Activated naive CD8-positive, alpha-beta T cell treated with anti-CD3 and anti-CD28 coated beads for 36 hours (primary cell): ENCODE measurements at regions not wholly inside any gene's neighbourhood (a gene's known extent, or its start where the extent isn't known, plus 50 kb on each side); places are given as distances from the start of the nearest gene placed in this dataset.

Experiments used
- DNase-seq: peaks from one replicate; pipeline ENCODE4 v3.0.0; 2021
- H3K27ac Mint-ChIP-seq: one replicate; pipeline ENCODE4 v1.8.0; 2022; ENCODE audit warnings: mild to moderate bottlenecking, moderate library complexity, mixed read lengths
- H3K27me3 Mint-ChIP-seq: one replicate; pipeline ENCODE4 v1.8.0; 2022; ENCODE audit warnings: mild to moderate bottlenecking, mixed read lengths
- H3K36me3 Mint-ChIP-seq: one replicate; pipeline ENCODE4 v1.8.0; 2021; ENCODE audit warnings: mild to moderate bottlenecking, mixed read lengths
- H3K4me1 Mint-ChIP-seq: one replicate; pipeline ENCODE4 v1.8.0; 2021; ENCODE audit warnings: mixed read lengths
- H3K4me3 Mint-ChIP-seq: one replicate; pipeline ENCODE4 v1.8.0; 2022; ENCODE audit warnings: mild to moderate bottlenecking, moderate library complexity, mixed read lengths
- H3K9me3 Mint-ChIP-seq: one replicate; pipeline ENCODE4 v1.8.0; 2022; ENCODE audit warnings: mixed read lengths

- Mint-ChIP-seq H3K4me1 (no peaks in the 10 kb centered on the region), H3K4me3 (no peak overlapping the region), H3K9me3 (peaks cover 2% of the 10 kb centered on the region), H3K27me3 (no peaks in the 10 kb centered on the region), H3K36me3 (no peaks in the 10 kb centered on the region), H3K27ac (no peak overlapping the region)
- DNase-seq: no peak
Measured at GRCh38 chr2:145715601-145716000, 1195.7 kb upstream of the ZEB2 start.

- H3K9me3 Mint-ChIP-seq: peaks cover 6% of the 10 kb centered on the region
- DNase-seq: no peak
- H3K4me1 Mint-ChIP-seq: no peaks in the 10 kb centered on the region
- H3K27me3 Mint-ChIP-seq: no peaks in the 10 kb centered on the region
- H3K36me3 Mint-ChIP-seq: no peaks in the 10 kb centered on the region
- H3K4me3 Mint-ChIP-seq: no peak overlapping the region
- no peak overlapping the region for H3K27ac Mint-ChIP-seq
Measured at GRCh38 chr2:145710303-145710702, 1190.4 kb upstream of the ZEB2 start.

- no peaks in the 10 kb centered on the region for H3K4me1 Mint-ChIP-seq
- no peak for DNase-seq
Measured at GRCh38 chr2:145702305-145702704, 1182.4 kb upstream of the ZEB2 start.

GRCh38 chr2:145692971-145693478 lies 1173.1 kb upstream of the ZEB2 start:
- H3K27me3 Mint-ChIP-seq: no peaks in the 10 kb centered on the region
- no peaks in the 10 kb centered on the region for H3K9me3 Mint-ChIP-seq
- no peaks in the 10 kb centered on the region for H3K4me1 Mint-ChIP-seq
- no peak overlapping the region for H3K4me3 Mint-ChIP-seq
- no peak overlapping the region for H3K27ac Mint-ChIP-seq
- no peaks in the 10 kb centered on the region for H3K36me3 Mint-ChIP-seq
- no peak for DNase-seq

More at GRCh38 chr2:145702305-145702704, 1182.4 kb upstream of the ZEB2 start:
- Mint-ChIP-seq H3K27me3 (no peaks in the 10 kb centered on the region), H3K4me3 (no peak overlapping the region), H3K9me3 (peaks cover 8% of the 10 kb centered on the region), H3K36me3 (no peaks in the 10 kb centered on the region), H3K27ac (no peak overlapping the region)

- DNase-seq: no peak
- Mint-ChIP-seq H3K27ac (no peak overlapping the region), H3K4me1 (no peaks in the 10 kb centered on the region), H3K9me3 (no peaks in the 10 kb centered on the region), H3K27me3 (no peaks in the 10 kb centered on the region), H3K36me3 (no peaks in the 10 kb centered on the region), H3K4me3 (no peak overlapping the region)
Measured at GRCh38 chr2:145691659-145692058, 1171.7 kb upstream of the ZEB2 start.

GRCh38 chr2:145690183-145690778 lies 1170.4 kb upstream of the ZEB2 start:
- H3K4me1 Mint-ChIP-seq: no peaks in the 10 kb centered on the region
- no peaks in the 10 kb centered on the region for H3K36me3 Mint-ChIP-seq

GRCh38 chr2:145689277-145689676 lies 1169.4 kb upstream of the ZEB2 start:
- Mint-ChIP-seq H3K4me3 (no peak overlapping the region), H3K36me3 (no peaks in the 10 kb centered on the region), H3K9me3 (no peaks in the 10 kb centered on the region), H3K27ac (no peak overlapping the region), H3K27me3 (no peaks in the 10 kb centered on the region), H3K4me1 (no peaks in the 10 kb centered on the region)
- no peak for DNase-seq

More at GRCh38 chr2:145690183-145690778, 1170.4 kb upstream of the ZEB2 start:
- no peak for DNase-seq
- Mint-ChIP-seq H3K27me3 (no peaks in the 10 kb centered on the region), H3K4me3 (no peak overlapping the region), H3K9me3 (no peaks in the 10 kb centered on the region), H3K27ac (no peak overlapping the region)

- no peak for DNase-seq
- Mint-ChIP-seq H3K4me3 (no peak overlapping the region), H3K9me3 (no peaks in the 10 kb centered on the region), H3K27me3 (no peaks in the 10 kb centered on the region), H3K27ac (no peak overlapping the region), H3K4me1 (no peaks in the 10 kb centered on the region), H3K36me3 (no peaks in the 10 kb centered on the region)
Measured at GRCh38 chr2:145688156-145688555, 1168.2 kb upstream of the ZEB2 start.

GRCh38 chr2:145687442-145688134 lies 1167.7 kb upstream of the ZEB2 start:
- no peaks in the 10 kb centered on the region for H3K9me3 Mint-ChIP-seq
- no peaks in the 10 kb centered on the region for H3K4me1 Mint-ChIP-seq
- H3K36me3 Mint-ChIP-seq: no peaks in the 10 kb centered on the region
- H3K4me3 Mint-ChIP-seq: no peak overlapping the region
- no peak for DNase-seq
- no peaks in the 10 kb centered on the region for H3K27me3 Mint-ChIP-seq
- peak overlapping the region; percentile 14 for H3K27ac Mint-ChIP-seq

GRCh38 chr2:145685383-145686050 lies 1165.6 kb upstream of the ZEB2 start:
- DNase-seq: no peak
- no peaks in the 10 kb centered on the region for H3K36me3 Mint-ChIP-seq
- H3K27me3 Mint-ChIP-seq: no peaks in the 10 kb centered on the region
- no peak overlapping the region for H3K27ac Mint-ChIP-seq
- no peak overlapping the region for H3K4me3 Mint-ChIP-seq
- no peaks in the 10 kb centered on the region for H3K4me1 Mint-ChIP-seq
- no peaks in the 10 kb centered on the region for H3K9me3 Mint-ChIP-seq

- no peak for DNase-seq
- Mint-ChIP-seq H3K4me3 (no peak overlapping the region), H3K27ac (no peak overlapping the region), H3K36me3 (no peaks in the 10 kb centered on the region), H3K27me3 (no peaks in the 10 kb centered on the region), H3K4me1 (no peaks in the 10 kb centered on the region), H3K9me3 (no peaks in the 10 kb centered on the region)
Measured at GRCh38 chr2:145682546-145683157, 1162.7 kb upstream of the ZEB2 start.

GRCh38 chr2:145680276-145680675 lies 1160.4 kb upstream of the ZEB2 start:
- Mint-ChIP-seq H3K36me3 (no peaks in the 10 kb centered on the region), H3K27me3 (no peaks in the 10 kb centered on the region), H3K9me3 (peaks cover 2% of the 10 kb centered on the region), H3K4me1 (no peaks in the 10 kb centered on the region), H3K27ac (no peak overlapping the region), H3K4me3 (no peak overlapping the region)
- no peak for DNase-seq

- Mint-ChIP-seq H3K27ac (no peak overlapping the region), H3K4me1 (no peaks in the 10 kb centered on the region), H3K4me3 (no peak overlapping the region), H3K36me3 (no peaks in the 10 kb centered on the region), H3K27me3 (no peaks in the 10 kb centered on the region), H3K9me3 (peaks cover 2% of the 10 kb centered on the region)
- DNase-seq: no peak
Measured at GRCh38 chr2:145677371-145677770, 1157.5 kb upstream of the ZEB2 start.

- Mint-ChIP-seq H3K27me3 (no peaks in the 10 kb centered on the region), H3K4me3 (no peak overlapping the region), H3K4me1 (no peaks in the 10 kb centered on the region), H3K27ac (no peak overlapping the region), H3K9me3 (peaks cover 2% of the 10 kb centered on the region), H3K36me3 (no peaks in the 10 kb centered on the region)
- DNase-seq: no peak
Measured at GRCh38 chr2:145674705-145675104, 1154.8 kb upstream of the ZEB2 start.

GRCh38 chr2:145669301-145669700 lies 1149.4 kb upstream of the ZEB2 start:
- Mint-ChIP-seq H3K4me3 (no peak overlapping the region), H3K27me3 (no peaks in the 10 kb centered on the region), H3K4me1 (no peaks in the 10 kb centered on the region)

More at GRCh38 chr2:145669301-145669700, 1149.4 kb upstream of the ZEB2 start:
- no peaks in the 10 kb centered on the region for H3K36me3 Mint-ChIP-seq
- no peak for DNase-seq
- no peak overlapping the region for H3K27ac Mint-ChIP-seq
- H3K9me3 Mint-ChIP-seq: no peaks in the 10 kb centered on the region
